Smooth muscle cell of the brain vasculature (primary cell): ENCODE measurements at regions not wholly inside any gene's neighbourhood (a gene's known extent, or its start where the extent isn't known, plus 50 kb on each side); places are given as distances from the start of the nearest gene placed in this dataset.
"Not testable (repeated sequence)": the region's sequence is repeated elsewhere in the genome, so short reads cannot be mapped to it uniquely, and the experiment has no call there.

Experiments
- DNase-seq: peaks from one replicate; pipeline ENCODE4 v3.0.0-alpha.2; 2012; ENCODE audit warnings: low read depth, low spot score

DNA sequence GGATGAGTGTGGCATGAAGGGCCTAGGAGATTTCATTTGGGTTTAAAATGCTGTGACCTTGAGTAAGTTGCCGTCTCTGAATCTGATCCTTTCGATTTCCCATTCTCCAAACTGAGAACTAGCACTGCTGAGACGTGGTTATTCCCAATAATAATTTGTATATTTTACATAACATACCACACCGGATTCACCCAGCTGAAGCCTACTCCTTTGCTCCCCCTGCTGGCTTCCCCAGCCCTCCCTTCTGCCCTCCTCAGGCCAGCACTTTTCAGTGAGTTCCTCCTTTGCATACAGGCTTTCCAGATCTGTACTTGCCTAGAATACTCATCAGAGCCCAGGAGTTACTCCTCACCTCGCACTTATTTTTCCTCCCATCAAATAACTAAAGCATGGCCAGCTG lies 255.1 kb downstream of the OR4F29 start:
- DNase-seq = not testable (repeated sequence)

- not testable (repeated sequence) for DNase-seq
Measured at GRCh38 chr1:191296-192049, 260.0 kb downstream of the OR4F29 start.

- DNase-seq = not testable (repeated sequence)
Measured at GRCh38 chr1:190678-191077, 260.8 kb downstream of the OR4F29 start.

DNA sequence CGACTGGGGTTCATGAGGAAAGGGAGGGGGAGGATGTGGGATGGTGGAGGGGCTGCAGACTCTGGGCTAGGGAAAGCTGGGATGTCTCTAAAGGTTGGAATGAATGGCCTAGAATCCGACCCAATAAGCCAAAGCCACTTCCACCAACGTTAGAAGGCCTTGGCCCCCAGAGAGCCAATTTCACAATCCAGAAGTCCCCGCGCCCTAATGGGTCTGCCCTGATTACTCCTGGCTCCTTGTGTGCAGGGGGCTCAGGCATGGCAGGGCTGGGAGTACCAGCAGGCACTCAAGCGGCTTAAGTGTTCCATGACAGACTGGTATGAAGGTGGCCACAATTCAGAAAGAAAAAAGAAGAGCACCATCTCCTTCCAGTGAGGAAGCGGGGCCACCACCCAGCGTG lies 261.6 kb downstream of the OR4F29 start:
- not testable (repeated sequence) for DNase-seq

- DNase-seq = not testable (repeated sequence)
Measured at GRCh38 chr1:189270-189669, 262.2 kb downstream of the OR4F29 start.

DNA sequence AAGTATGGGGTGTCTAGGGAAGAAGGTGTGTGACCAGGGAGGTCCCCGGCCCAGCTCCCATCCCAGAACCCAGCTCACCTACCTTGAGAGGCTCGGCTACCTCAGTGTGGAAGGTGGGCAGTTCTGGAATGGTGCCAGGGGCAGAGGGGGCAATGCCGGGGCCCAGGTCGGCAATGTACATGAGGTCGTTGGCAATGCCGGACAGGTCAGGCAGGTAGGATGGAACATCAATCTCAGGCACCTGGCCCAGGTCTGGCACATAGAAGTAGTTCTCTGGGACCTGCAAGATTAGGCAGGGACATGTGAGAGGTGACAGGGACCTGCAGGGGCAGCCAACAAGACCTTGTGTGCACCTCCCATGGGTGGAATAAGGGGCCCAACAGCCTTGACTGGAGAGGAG lies 264.2 kb downstream of the OR4F29 start:
- not testable (repeated sequence) for DNase-seq

DNA sequence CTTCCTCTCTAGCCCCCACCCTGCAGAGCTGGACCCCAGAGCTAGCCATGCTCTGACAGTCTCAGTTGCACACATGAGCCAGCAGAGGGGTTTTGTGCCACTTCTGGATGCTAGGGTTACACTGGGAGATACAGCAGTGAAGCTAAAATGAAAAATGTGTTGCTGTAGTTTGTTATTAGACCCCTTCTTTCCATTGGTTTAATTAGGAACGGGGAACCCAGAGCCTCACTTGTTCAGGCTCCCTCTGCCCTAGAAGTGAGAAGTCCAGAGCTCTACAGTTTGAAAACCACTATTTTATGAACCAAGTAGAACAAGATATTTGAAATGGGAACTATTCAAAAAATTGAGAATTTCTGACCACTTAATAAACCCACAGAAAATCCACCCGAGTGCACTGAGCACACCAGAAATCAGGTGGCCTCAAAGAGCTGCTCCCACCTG lies 264.8 kb downstream of the OR4F29 start:
- DNase-seq = not testable (repeated sequence)

GRCh38 chr1:186223-186622 lies 265.3 kb downstream of the OR4F29 start:
- DNase-seq = not testable (repeated sequence)

GRCh38 chr1:185526-185925 lies 266.0 kb downstream of the OR4F29 start:
- DNase-seq = not testable (repeated sequence)

GRCh38 chr1:184336-184686 lies 267.2 kb downstream of the OR4F29 start:
- not testable (repeated sequence) for DNase-seq

DNA sequence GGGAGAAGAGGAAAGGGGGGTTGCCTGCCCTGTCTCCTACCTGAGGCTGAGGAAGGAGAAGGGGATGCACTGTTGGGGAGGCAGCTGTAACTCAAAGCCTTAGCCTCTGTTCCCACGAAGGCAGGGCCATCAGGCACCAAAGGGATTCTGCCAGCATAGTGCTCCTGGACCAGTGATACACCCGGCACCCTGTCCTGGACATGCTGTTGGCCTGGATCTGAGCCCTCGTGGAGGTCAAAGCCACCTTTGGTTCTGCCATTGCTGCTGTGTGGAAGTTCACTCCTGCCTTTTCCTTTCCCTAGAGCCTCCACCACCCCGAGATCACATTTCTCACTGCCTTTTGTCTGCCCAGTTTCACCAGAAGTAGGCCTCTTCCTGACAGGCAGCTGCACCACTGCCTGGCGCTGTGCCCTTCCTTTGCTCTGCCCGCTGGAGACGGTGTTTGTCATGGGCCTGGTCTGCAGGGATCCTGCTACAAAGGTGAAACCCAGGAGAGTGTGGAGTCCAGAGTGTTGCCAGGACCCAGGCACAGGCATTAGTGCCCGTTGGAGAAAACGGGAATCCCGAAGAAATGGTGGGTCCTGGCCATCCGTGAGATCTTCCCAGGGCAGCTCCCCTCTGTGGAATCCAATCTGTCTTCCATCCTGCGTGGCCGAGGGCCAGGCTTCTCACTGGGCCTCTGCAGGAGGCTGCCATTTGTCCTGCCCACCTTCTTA lies 267.7 kb downstream of the OR4F29 start:
- not testable (repeated sequence) for DNase-seq

DNA sequence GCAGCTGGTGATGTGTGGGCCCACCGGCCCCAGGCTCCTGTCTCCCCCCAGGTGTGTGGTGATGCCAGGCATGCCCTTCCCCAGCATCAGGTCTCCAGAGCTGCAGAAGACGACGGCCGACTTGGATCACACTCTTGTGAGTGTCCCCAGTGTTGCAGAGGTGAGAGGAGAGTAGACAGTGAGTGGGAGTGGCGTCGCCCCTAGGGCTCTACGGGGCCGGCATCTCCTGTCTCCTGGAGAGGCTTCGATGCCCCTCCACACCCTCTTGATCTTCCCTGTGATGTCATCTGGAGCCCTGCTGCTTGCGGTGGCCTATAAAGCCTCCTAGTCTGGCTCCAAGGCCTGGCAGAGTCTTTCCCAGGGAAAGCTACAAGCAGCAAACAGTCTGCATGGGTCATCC lies 268.4 kb downstream of the OR4F29 start:
- not testable (repeated sequence) for DNase-seq

DNA sequence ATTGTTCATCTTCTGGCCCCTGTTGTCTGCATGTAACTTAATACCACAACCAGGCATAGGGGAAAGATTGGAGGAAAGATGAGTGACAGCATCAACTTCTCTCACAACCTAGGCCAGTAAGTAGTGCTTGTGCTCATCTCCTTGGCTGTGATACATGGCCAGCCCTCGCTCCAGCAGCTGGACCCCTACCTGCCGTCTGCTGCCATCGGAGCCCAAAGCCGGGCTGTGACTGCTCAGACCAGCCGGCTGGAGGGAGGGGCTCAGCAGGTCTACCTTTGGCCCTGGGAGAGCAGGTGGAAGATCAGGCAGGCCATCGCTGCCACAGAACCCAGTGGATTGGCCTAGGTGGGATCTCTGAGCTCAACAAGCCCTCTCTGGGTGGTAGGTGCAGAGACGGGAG lies 268.8 kb downstream of the OR4F29 start:
- DNase-seq = not testable (repeated sequence)

DNA sequence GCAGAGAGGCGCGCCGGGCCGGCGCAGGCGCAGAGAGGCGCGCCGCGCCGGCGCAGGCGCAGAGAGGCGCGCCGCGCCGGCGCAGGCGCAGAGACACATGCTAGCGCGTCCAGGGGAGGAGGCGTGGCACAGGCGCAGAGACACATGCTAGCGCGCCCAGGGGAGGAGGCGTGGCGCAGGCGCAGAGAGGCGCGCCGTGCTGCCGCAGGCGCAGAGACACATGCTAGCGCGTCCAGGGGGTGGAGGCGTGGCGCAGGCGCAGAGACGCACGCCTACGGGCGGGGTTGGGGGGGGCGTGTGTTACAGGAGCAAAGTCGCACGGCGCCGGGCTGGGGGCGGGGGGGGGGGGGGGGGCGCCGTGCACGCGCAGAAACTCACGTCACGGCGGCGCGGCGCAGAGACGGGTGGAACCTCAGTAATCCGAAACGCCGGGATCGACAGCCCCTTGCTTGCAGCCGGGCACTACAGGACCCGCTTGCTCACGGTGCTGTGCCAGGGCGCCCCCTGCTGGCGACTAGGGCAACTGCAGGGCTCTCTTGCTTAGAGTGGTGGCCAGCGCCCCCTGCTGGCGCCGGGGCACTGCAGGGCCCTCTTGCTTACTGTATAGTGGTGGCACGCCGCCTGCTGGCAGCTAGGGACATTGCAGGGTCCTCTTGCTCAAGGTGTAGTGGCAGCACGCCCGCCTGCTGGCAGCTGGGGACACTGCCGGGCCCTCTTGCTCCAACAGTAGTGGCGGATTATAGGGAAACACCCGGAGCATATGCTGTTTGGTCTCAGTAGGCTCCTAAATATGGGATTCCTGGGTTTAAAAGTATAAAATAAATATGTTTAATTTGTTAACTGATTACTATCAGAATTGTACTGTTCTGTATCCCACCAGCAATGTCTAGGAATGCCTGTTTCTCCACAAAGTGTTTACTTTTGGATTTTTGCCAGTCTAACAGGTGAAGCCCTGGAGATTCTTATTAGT lies 269.9 kb downstream of the OR4F29 start:
- DNase-seq = peak; percentile 29

DNA sequence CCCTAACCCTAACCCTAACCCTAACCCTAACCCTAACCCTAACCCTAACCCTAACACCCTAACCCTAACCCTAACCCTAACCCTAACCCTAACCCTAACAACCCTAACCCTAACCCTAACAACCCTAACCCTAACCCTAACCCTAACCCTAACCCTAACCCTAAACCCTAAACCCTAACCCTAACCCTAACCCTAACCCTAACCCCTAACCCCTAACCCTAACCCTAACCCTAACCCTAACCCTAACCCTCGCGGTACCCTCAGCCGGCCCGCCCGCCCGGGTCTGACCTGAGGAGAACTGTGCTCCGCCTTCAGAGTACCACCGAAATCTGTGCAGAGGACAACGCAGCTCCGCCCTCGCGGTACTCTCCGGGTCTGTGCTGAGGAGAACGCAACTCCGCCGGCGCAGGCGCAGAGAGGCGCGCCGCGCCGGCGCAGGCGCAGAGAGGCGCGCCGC lies 270.7 kb downstream of the OR4F29 start:
- not testable (repeated sequence) for DNase-seq

GRCh38 chr1:138842-139241 lies 312.6 kb downstream of the OR4F29 start:
- DNase-seq = not testable (repeated sequence)

DNA sequence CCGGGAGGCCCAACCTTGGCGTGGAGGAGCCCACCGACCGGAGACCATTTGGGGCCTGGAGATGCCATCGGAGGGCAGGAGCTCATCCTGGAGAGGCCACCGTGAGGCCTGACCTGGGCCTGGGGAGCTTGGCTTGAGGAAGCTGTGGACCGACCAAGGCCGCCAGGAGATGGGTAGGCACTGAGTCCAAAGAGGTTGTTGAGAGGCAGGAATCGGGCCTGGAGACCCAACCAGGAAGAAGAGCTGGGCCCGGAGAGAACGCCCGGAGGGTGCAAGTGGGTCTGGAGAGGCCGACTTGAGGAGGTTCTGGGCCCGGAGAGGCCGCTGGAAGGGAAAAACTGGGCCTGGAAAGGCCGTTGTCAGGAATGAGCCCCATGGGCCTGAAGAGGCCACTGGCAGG lies 313.8 kb downstream of the OR4F29 start:
- DNase-seq = not testable (repeated sequence)

- not testable (repeated sequence) for DNase-seq
Measured at GRCh38 chr1:136344-136932, 315.0 kb downstream of the OR4F29 start.

DNA sequence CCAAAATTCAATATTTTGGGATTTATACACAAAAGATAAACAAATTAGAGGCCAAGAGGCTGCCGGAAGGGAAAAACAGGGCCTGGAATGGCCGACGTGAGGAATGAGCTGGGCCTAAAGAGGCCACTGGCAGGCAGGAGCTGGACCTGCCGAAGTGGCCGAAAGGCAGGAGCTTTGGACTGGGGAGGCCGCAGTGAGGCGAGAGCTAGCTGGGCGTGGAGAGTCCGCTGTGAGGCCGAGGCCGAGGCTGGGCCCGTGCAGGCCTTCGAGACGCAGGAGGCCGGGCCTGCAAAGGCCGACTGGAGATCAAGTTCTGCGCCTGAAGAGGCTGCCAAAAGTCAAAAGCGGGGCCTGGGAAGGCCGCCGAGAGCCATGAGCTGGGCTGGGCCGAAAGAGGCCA lies 316.5 kb downstream of the OR4F29 start:
- not testable (repeated sequence) for DNase-seq

DNA sequence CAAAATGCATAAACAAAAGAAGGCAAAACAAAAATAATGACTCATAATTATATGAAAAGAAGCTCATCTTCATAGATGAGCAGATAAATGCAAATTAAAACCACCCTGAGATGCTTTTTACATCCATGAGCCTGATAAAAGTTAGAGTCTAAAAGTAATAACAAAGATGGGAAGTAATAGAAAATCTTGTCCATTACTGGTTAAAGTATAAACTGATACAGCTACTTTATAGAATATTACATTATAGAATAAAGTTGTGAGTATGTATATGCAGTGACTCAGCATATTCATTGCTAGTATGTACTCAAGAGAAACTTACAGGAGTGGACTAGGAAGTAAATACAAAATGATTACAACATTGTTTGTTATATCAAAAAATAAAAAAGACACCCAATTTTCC lies 333.0 kb downstream of the OR4F29 start:
- DNase-seq = not testable (repeated sequence)

DNA sequence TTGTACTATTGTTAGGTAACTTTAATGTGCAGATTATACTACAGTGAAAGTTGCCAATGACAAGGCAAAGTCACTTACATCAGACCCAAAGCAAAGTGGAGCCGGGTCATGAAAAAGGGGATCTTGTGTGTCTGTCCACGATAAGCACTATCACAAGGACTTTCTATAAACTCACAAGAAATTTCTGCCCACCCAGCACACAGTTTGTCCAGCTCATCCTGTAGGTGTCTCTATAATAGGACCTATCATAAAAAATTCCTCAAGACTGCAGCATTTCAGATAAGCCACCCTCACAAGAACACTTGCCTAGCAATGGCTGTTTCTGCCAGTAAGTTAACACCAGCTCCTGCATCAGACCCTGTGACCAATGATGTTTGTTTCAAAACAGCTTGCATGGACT lies 335.9 kb downstream of the OR4F29 start:
- not testable (repeated sequence) for DNase-seq
